Inflammatory macrophage treated with lipopolysaccharide for 4 hours (primary cell): ENCODE measurements at regions not wholly inside any gene's neighbourhood (a gene's known extent, or its start where the extent isn't known, plus 50 kb on each side); places are given as distances from the start of the nearest gene placed in this dataset.

ENCODE experiments used
- DNase-seq: peaks from one replicate; pipeline ENCODE4 v3.0.0-alpha.2; 2020

GRCh38 chr3:22117751-22118346 lies 366.8 kb upstream of the ZNF385D start:
- DNase-seq: peak; percentile 35

DNA sequence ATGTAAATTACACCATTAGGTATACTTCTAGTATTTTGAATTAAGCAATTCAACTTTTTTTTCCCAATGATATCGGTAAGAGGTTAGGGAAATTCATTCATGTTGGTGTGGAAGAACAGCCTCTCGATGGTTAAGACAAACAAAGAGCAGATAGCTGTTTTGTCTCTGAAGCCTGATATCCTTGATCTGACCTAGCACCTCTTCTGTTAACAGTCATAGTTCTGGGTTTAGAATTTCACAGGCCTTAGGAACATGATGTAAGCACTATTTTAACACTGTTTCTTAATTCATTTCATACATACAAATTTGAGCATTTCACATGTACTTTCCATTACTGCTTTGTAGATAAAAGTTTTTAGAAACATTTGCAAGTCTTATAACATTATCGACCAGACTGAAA lies 367.5 kb upstream of the ZNF385D start:
- DNase-seq: no peak

- peak; percentile 11 for DNase-seq
Observed at GRCh38 chr3:22121068-22121701, 370.2 kb upstream of the ZNF385D start.

DNA sequence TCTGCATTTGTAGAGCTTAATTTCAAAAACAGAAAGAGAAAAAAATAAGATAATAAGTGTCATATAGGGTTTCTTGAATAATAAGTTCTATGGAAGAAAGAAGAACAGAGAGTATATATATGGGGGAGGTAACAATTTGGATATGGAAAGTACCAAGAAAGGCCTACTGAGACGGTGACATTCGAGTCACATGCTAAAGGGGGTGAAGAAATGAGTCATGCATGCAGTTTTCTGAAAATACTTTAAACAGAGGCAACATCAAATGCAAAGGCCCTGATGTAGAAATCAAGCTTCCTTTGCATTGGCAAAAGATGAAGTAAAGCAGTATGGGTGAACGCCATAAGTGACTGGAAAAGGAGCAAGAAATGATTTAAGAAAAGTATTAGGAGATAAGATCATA lies 371.6 kb upstream of the ZNF385D start:
- peak; percentile 76 for DNase-seq

- DNase-seq: no peak
Observed at GRCh38 chr3:22129101-22129500, 378.1 kb upstream of the ZNF385D start.

GRCh38 chr3:22141769-22142168 lies 390.8 kb upstream of the ZNF385D start:
- DNase-seq: no peak

DNA sequence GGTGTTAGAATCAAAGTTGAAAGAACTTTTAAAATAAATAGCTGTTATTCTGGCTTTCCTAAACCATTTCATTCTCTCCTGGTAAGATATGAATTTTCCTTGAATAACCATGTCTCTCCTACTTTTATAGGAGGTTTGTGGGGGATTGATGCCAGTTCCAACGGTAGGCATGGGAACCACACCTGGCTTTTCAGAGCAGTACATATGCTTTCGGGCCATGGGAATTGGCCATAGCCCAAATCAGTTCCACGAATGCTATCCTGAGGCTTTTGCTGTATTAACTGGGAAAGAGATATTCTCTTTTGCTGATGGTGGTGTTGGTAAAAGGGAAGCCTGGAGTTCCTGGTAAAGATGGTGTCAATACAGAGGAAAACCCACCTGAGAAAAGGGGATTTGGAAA lies 396.2 kb upstream of the ZNF385D start:
- DNase-seq: no peak

DNA sequence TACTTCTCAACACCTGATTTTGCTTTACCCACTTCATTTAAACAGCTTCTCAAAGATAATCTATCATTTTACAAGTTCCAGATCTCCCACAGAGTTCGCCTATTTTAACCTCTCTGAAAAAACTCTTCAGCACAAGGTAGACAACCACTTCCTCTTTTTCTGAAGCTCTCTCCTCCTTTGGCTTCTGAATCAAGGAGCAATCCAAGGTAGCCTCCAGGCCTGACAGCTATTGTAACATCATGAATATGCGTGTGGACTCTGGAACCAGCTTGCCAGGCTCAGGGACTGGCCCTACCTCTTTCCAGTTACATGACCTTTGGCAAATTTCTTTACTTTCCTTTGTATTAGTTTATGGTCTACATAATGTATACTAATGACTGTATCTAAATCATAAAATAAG lies 405.9 kb upstream of the ZNF385D start:
- no peak for DNase-seq

GRCh38 chr3:22157848-22158247 lies 406.8 kb upstream of the ZNF385D start:
- DNase-seq: no peak

DNA sequence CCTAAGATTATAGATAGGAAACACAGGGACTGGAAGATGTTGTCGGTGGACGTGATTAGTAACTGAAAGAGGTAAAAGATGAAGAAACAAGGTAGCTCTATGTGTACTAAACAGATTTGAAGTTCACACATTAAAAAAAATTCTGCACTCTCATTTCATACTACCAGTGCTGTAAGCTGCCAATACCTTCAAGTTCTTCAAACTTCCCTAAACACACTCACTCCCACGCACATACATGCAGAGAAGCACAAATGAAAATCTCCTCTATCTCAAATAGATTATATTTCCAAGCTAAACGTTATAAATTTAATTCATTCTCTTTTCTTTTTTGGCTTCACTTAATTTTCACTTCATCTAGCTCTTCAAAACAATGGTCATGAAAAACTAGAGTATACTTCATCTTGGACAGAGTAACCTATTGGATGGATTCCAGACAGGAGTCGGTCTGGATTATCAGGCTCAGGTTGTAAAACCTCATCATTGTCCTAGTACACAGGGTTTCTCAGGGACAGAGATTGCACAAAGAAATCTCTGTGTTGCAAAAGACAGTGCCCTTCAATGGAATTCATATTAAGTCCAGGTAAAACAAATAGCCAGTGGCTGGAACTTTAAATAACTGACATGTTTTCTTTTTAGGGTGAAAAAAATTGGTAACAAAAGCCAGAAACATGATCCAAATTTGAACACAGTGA lies 408.1 kb upstream of the ZNF385D start:
- no peak for DNase-seq

DNA sequence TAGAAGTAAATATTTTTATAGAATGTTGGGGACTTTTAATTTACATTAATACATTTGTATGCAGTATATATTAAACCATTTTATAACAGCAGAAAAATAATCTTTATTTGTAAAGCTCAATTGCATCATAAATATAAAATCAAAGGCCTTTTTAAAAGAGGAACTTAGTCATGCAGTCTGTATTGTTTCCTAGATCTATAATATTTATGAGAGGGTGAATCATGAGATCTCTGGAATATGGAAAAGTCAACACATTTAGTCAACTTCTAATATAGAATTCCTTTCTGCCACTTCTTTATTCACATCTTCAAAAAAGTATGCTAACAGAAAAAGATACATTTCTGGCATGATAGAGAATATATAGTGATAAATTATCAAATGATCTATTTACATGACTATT lies 410.3 kb upstream of the ZNF385D start:
- DNase-seq: no peak

DNA sequence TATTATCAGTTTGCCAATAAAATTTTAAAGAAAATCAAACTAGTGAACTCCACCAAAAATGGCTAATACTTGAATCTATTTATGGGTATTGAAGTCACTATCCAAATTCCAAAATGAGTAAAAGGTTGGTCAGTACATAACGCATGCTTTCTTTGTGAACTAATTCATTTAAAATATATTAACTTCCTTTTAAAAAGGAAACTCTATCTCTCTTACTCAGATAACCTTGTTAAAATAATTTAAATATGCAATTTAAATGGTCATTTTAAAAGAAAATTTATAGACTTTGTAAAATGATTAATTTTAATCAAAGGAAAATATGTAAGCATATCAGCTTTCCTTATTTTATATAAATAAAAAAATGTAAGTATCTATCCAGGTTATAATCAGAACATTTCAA lies 419.4 kb upstream of the ZNF385D start:
- DNase-seq: no peak

GRCh38 chr3:22172964-22173363 lies 422.0 kb upstream of the ZNF385D start:
- no peak for DNase-seq

DNA sequence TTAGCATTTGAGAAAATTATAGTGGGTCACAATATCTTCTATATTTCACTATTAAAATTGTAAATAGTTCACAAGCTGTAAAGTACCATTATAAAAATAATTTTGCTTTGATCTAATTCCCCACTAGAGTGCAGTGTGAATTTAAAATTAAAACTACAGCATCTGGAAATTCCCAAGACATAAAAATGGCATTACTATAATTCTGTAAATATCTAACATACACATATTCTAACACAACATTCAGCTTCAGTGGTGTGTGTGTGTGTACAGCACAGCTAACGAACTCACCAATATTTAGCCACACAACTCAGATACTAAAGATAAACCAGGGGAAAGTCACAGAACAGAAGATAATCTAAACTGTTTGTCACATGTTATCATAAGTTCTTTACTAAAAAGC lies 424.9 kb upstream of the ZNF385D start:
- DNase-seq: no peak

- DNase-seq: no peak
Observed at GRCh38 chr3:22176911-22177310, 425.9 kb upstream of the ZNF385D start.

- DNase-seq: no peak
Observed at GRCh38 chr3:22189616-22190015, 438.6 kb upstream of the ZNF385D start.

- no peak for DNase-seq
Observed at GRCh38 chr3:22199095-22199494, 448.1 kb upstream of the ZNF385D start.

- DNase-seq: no peak
Observed at GRCh38 chr3:22208844-22209243, 457.8 kb upstream of the ZNF385D start.

DNA sequence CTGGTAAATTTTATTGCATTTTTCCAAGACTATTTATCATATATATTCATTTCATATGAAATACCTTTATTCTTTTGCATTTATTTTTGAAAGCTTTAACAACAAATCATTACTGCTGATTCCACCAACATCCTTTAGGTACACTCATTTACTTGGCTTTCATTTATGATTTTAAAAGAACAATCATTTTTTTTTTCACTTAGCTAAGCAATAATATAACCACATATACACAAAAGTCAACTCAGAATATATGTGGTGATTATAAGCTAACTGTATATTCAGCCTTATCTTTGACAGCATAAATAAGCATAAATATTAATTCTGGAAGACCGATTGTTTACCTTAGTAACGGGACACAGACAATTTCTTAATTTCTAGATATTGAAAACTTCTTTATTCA lies 458.6 kb upstream of the ZNF385D start:
- DNase-seq: no peak

GRCh38 chr3:22210693-22211092 lies 459.7 kb upstream of the ZNF385D start:
- no peak for DNase-seq

- DNase-seq: no peak
Observed at GRCh38 chr3:22216601-22217000, 465.6 kb upstream of the ZNF385D start.

GRCh38 chr3:22225161-22225560 lies 474.2 kb upstream of the ZNF385D start:
- no peak for DNase-seq

DNA sequence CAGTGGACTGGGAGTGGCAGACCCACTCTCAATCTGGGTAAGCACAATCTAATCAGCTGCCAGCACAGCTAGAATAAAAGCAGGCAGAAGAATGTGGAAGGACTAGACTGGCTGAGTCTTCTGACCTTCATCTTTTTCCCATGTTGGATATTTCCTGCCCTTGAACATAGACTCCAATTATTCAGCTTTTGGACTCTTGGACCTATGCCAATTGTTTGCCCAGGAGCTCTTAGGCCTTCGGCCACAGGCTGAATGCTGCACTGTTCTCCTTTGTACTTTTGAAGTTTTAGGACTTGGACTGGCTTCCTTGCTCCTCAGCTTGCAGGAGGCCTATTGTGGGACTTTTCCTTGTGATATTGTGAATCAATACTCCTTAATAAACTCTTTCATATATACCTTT lies 477.7 kb upstream of the ZNF385D start:
- DNase-seq: no peak

DNA sequence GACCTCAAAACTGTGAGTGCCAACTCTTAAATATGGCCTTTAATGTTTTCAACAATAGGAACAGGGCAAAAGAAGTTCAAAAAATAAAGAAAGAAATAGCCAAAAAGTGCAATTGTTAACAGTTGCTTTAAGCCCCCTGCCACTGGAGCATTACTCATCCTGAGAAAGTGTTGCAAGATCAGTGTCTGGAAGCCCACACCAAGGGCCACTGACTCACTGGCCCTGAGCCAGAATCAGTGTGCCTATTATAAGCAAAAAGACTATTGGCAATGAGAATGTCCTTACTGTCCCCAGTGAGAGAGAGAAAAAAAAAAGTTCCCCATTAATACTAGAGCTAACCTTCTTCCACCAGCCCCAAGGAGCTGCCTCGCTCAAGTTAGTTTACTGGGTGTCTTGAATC lies 480.1 kb upstream of the ZNF385D start:
- DNase-seq: peak; percentile 16
